SK-N-MC (cell line): ENCODE measurements at regions not wholly inside any gene's neighbourhood (a gene's known extent, or its start where the extent isn't known, plus 50 kb on each side); places are given as distances from the start of the nearest gene placed in this dataset.

Experiments used
- EZH2 ChIP-seq: fragments of 200-600 bp; sonication (generic); IDR thresholded peaks from one replicate; pipeline ENCODE4 v1.6.1; 2017; ENCODE audit warnings: antibody characterized with exemption
- FOXP2 ChIP-seq: optimal IDR thresholded peaks from 2 replicates; pipeline ENCODE3; 2011; ENCODE audit warnings: mild to moderate bottlenecking, moderate library complexity; ENCODE audit not compliant: insufficient read depth; ENCODE audit errors: extremely low read length, control extremely low read depth
- POLR2AphosphoS5 ChIP-seq: IDR thresholded peaks from 2 replicates; pipeline ENCODE4 v1.6.1; 2012; ENCODE audit warnings: mild to moderate bottlenecking, low read depth, low read length, borderline replicate concordance

DNA sequence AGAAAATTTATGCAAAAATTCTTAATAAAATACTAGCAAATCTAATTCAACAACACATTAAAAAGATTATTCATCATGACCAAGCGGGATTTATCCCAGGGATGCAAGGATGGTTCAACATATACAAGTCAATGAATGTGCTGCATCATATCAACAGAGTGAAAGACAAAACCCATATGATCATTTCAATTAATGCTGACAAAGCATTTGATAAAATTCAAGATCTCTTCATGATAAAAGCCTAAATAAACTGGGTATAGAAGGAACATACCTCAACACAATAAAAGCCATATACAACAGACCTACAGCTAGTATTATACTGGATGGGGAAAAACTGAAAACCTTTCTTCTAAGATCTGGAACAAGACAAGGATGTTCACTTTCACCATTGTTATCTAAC, 89.7 kb downstream of the KBTBD8 start:
- TF ChIP-seq POLR2AphosphoS5 (no peak), EZH2 (no peak), FOXP2 (no peak)
